ENCODE measurements at regions not wholly inside any gene's neighbourhood (a gene's known extent, or its start where the extent isn't known, plus 50 kb on each side); places are given as distances from the start of the nearest gene placed in this dataset.
"Not testable (repeated sequence)": the region's sequence is repeated elsewhere in the genome, so short reads cannot be mapped to it uniquely, and the experiment has no call there.

DNA sequence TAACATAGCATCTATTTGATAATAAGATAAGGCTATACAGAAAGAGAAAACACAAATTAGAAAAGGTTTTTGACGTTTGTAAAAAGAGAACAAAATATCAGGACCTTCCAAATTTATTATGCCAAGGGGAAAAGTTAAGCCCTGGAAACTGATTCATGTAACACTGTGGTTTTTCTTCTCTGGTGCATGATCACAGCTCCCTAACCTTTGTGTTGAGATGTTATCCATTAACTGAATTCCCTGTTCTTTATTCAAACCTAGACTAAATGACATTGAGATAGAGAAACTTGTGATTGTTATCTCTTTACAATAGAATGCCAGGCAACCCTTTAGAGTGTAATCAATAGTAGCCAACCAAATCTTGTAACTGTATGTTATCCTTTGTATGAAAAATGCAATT is 141.5 kb upstream of the NRG3 start:
- H3K9me3 ChIP-seq = no peaks in the 10 kb centered on the region
- TF ChIP-seq, protein P1, sequence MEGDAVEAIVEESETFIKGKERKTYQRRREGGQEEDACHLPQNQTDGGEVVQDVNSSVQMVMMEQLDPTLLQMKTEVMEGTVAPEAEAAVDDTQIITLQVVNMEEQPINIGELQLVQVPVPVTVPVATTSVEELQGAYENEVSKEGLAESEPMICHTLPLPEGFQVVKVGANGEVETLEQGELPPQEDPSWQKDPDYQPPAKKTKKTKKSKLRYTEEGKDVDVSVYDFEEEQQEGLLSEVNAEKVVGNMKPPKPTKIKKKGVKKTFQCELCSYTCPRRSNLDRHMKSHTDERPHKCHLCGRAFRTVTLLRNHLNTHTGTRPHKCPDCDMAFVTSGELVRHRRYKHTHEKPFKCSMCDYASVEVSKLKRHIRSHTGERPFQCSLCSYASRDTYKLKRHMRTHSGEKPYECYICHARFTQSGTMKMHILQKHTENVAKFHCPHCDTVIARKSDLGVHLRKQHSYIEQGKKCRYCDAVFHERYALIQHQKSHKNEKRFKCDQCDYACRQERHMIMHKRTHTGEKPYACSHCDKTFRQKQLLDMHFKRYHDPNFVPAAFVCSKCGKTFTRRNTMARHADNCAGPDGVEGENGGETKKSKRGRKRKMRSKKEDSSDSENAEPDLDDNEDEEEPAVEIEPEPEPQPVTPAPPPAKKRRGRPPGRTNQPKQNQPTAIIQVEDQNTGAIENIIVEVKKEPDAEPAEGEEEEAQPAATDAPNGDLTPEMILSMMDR (IDR thresholded peaks at IDR 0.05) = no peak
- no peaks in the 10 kb centered on the region for H3K4me1 ChIP-seq
- no peaks in the 10 kb centered on the region for H3K27me3 ChIP-seq
- H3K36me3 ChIP-seq = no peaks in the 10 kb centered on the region
- H3K27ac ChIP-seq = no peak overlapping the region
- DNase-seq = no peak
- no peak overlapping the region for H3K4me3 ChIP-seq

DNA sequence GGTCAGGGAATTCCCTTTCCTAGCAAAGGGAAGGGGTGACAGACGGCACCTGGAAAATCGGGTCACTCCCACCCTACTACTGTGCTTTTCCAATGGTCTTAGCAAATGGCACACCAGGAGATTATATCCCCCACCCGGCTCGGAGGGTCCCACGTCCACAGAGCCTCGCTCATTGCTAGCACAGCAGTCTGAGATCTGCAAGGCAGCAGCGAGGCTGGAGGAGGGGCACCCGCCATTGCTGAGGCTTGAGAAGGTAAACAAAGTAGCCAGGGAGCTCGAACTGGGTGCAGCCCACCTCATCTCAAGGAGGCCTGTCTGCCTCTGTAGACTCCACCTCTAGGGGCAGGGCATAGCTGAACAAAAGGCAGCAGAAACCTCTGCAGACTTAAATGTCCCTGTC is 139.8 kb upstream of the NRG3 start:
- H3K4me3 ChIP-seq, DNase-seq, H3K36me3 ChIP-seq, H3K9me3 ChIP-seq, H3K27me3 ChIP-seq, H3K27ac ChIP-seq, H3K4me1 ChIP-seq: not testable (repeated sequence)

DNA sequence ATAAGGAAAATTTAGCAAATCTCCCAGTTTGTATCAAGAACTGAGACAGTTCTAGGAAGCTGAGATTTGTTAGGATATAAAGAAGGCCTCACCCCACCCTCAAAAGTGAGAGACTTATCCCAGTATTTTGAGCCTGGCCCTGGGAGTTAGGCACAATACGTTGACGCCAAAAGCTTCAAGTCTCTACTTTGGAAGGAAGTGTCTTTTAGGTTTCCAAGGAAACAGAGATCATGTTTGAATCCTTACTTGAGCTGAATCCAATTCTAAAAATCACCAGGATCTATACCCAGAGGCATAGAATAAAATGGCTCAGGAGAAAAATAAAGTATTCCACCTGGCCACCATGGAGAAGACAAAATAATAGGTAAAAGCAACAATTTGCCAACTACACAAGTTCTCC is 115.9 kb upstream of the NRG3 start:
- Histone ChIP-seq H3K4me1 (no peaks in the 10 kb centered on the region), H3K4me3 (no peak overlapping the region), H3K27ac (no peak overlapping the region), H3K36me3 (no peaks in the 10 kb centered on the region), H3K27me3 (no peaks in the 10 kb centered on the region), H3K9me3 (no peaks in the 10 kb centered on the region)
- no peak for DNase-seq
- no peak for TF ChIP-seq POLR2A (IDR thresholded peaks at IDR 0.05)
- TF ChIP-seq, protein P1 (IDR thresholded peaks at IDR 0.05) = no peak

DNA sequence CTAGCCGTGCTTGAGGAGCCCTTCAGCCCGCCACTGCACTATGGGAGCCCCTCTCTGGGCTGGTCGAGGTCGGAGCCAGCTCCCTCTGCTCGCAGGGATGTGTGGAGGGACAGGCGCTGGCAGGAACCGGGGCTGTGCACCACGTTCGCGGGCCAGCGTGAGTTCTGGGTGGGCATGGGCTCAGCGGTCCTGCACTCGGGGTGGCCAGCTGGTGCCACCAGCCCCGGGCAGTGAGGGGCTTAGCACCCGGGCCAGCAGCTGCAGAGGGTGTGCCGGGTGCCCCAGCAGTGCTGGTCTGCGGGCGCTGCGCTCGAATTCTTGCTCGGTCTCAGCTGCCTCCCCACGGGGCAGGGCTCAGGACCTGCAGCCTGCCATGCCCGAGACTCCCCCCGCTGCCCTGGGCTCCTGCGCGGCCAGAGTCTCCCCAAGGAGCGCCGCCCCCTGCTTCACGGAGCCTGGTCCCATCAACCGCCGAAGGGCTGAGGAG is 90.8 kb upstream of the NRG3 start:
- Histone ChIP-seq H3K27me3 (no peaks in the 10 kb centered on the region), H3K9me3 (no peaks in the 10 kb centered on the region), H3K4me1 (no peaks in the 10 kb centered on the region), H3K4me3 (no peak overlapping the region), H3K36me3 (no peaks in the 10 kb centered on the region), H3K27ac (no peak overlapping the region)
- DNase-seq = no peak
- TF ChIP-seq, protein P1 (IDR thresholded peaks at IDR 0.05) = no peak
- no peak for TF ChIP-seq POLR2A (IDR thresholded peaks at IDR 0.05)

DNA sequence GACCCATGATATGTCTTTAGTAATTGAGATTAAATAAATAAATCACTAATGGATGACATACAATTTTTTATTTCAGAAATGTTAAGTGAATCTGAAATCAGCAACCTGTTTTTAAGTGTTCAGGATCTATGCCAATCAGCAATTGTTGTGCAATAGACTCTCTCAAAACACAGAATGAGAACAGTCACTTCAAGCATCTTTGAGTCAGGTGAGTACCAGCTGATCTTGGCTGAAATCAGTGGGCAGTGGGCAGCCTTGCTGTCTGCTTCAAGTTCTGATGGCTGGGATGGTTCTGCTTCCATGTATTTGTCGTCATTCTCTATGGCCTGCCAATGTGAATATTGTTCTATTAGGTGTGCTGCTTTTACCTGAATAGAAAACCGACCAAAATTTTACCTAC is 82.3 kb upstream of the NRG3 start:
- Histone ChIP-seq H3K4me1 (no peaks in the 10 kb centered on the region), H3K27ac (no peak overlapping the region), H3K27me3 (no peaks in the 10 kb centered on the region), H3K9me3 (no peaks in the 10 kb centered on the region), H3K36me3 (no peaks in the 10 kb centered on the region), H3K4me3 (no peak overlapping the region)
- no peak for TF ChIP-seq POLR2A (IDR thresholded peaks at IDR 0.05)
- TF ChIP-seq, protein P1 (IDR thresholded peaks at IDR 0.05) = no peak
- no peak for DNase-seq

DNA sequence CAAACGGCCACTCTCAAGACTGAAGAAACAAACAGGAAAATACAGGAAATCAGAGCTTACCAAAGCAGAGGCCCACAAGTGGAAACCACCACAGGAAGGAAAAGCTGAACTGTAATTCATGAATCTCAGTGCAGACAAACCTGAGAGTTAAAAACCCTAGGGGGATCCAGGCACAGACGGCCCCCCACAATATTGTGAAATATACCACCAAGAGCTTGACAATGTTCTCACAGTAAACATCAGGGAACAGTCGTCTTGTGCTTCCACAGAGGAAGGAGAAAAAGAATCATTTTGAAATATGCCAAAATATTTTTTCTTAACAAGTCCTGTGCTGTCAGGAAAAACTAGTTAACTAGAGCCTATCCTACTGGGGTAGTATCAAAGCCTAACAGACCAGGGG is 68.2 kb upstream of the NRG3 start:
- peaks cover 0 to 3% (median 0%) of the 10 kb centered on the region in 4 donors for H3K9me3 ChIP-seq
- no peak overlapping the region for H3K27ac ChIP-seq
- H3K27me3 ChIP-seq = no peaks in the 10 kb centered on the region
- no peaks in the 10 kb centered on the region for H3K4me1 ChIP-seq
- no peak overlapping the region for H3K4me3 ChIP-seq
- no peak for TF ChIP-seq POLR2A (IDR thresholded peaks at IDR 0.05)
- TF ChIP-seq, protein P1 (IDR thresholded peaks at IDR 0.05) = no peak
- no peak for DNase-seq
- no peaks in the 10 kb centered on the region for H3K36me3 ChIP-seq
